HEK293 (cell line): ENCODE measurements at regions not wholly inside any gene's neighbourhood (a gene's known extent, or its start where the extent isn't known, plus 50 kb on each side); places are given as distances from the start of the nearest gene placed in this dataset.
"Not testable (repeated sequence)": the region's sequence is repeated elsewhere in the genome, so short reads cannot be mapped to it uniquely, and the experiment has no call there.

ENCODE experiments used
- CTCF ChIP-seq: fragments of 450-650 bp; formaldehyde crosslinking; IDR thresholded peaks from 2 replicates; pipeline ENCODE4 v1.5.1; 2016; ENCODE audit warnings: missing biosample characterization, missing genetic modification characterization
- GLI4 ChIP-seq: fragments of 450-650 bp; formaldehyde crosslinking; IDR thresholded peaks from 2 replicates; pipeline ENCODE4 v1.5.1; 2016; ENCODE audit warnings: missing biosample characterization, missing genetic modification characterization
- PRDM1 ChIP-seq: fragments of 450-650 bp; formaldehyde crosslinking; IDR thresholded peaks from 2 replicates; pipeline ENCODE4; 2016; ENCODE audit warnings: missing biosample characterization, missing genetic modification characterization
- SETDB1 ChIP-seq: IDR thresholded peaks from one replicate; pipeline ENCODE4 v1.6.1; 2017; ENCODE audit warnings: mild to moderate bottlenecking, low read length, moderate library complexity, mixed read lengths; ENCODE audit not compliant: insufficient read length
- YY1 ChIP-seq: fragments of 450-650 bp; formaldehyde crosslinking; IDR thresholded peaks from 2 replicates; pipeline ENCODE4 v1.5.1; 2018; ENCODE audit warnings: missing biosample characterization, missing genetic modification characterization
- ZBTB6 ChIP-seq: fragments of 450-650 bp; formaldehyde crosslinking; IDR thresholded peaks from 2 replicates; pipeline ENCODE4 v1.5.1; 2017; ENCODE audit warnings: missing biosample characterization, missing genetic modification characterization
- ZNF10 ChIP-seq: fragments of 450-650 bp; formaldehyde crosslinking; IDR thresholded peaks from 2 replicates; pipeline ENCODE4 v1.5.1; 2017; ENCODE audit warnings: missing biosample characterization, missing genetic modification characterization
- ZNF114 ChIP-seq: fragments of 450-650 bp; formaldehyde crosslinking; IDR thresholded peaks from 2 replicates; pipeline ENCODE4 v1.5.0; 2017; ENCODE audit warnings: missing biosample characterization, missing genetic modification characterization
- ZNF221 ChIP-seq: fragments of 450-650 bp; formaldehyde crosslinking; IDR thresholded peaks from 2 replicates; pipeline ENCODE4 v1.5.1; 2017; ENCODE audit warnings: missing biosample characterization, missing genetic modification characterization, borderline replicate concordance
- ZNF274 ChIP-seq, 2 experiments: fragments of 200-500 bp in 1 of 2; fragments of 450-650 bp in 1 of 2; sonication (Bioruptor generic) in 1 of 2; formaldehyde crosslinking in 1 of 2; IDR thresholded peaks; 2 replicates each; pipeline versions ENCODE4 v1.5.1 to v1.6.1; 2014 to 2016; ENCODE audit warnings: borderline replicate concordance in 1 of 2, inconsistent platforms in 1 of 2, low read length in 1 of 2, missing biosample characterization in 1 of 2, missing genetic modification characterization in 1 of 2
- ZNF37A ChIP-seq: fragments of 450-650 bp; IDR thresholded peaks from 2 replicates; pipeline ENCODE4 v1.5.1; 2018; ENCODE audit warnings: missing biosample characterization, missing genetic modification characterization
- ZNF423 ChIP-seq: fragments of 450-650 bp; formaldehyde crosslinking; IDR thresholded peaks from 2 replicates; pipeline ENCODE4 v1.5.1; 2016; ENCODE audit warnings: missing biosample characterization, missing genetic modification characterization
- TF ChIP-seq, protein P1 (sequence below): fragments of 450-650 bp; formaldehyde crosslinking; IDR thresholded peaks from 2 replicates; pipeline ENCODE4 v1.5.1; 2016; ENCODE audit warnings: missing biosample characterization, missing genetic modification characterization
- TF ChIP-seq, protein P2 (sequence below): fragments of 450-650 bp; formaldehyde crosslinking; IDR thresholded peaks from 2 replicates; pipeline ENCODE4 v1.5.1; 2016; ENCODE audit warnings: missing biosample characterization, missing genetic modification characterization, low read depth

GRCh38 chr6:148022279-148022678 lies 320.4 kb upstream of the SASH1 start:
- TF ChIP-seq GLI4 (tag by site-specific recombination); SETDB1; ZNF114 (tag by site-specific recombination); ZNF423; CTCF (tag by site-specific recombination); ZNF37A; ZNF221; PRDM1 (tag by site-specific recombination); YY1 (tag by site-specific recombination); ZNF274 (IDR thresholded peaks at IDR 0.05; ENCODE audit: low read length); ZNF274 (tag by site-specific recombination; IDR thresholded peaks at IDR 0.05; ENCODE audit: borderline replicate concordance); ZBTB6 (tag by site-specific recombination); ZNF10 (tag by site-specific recombination): not testable (repeated sequence)
- TF ChIP-seq, protein P1, sequence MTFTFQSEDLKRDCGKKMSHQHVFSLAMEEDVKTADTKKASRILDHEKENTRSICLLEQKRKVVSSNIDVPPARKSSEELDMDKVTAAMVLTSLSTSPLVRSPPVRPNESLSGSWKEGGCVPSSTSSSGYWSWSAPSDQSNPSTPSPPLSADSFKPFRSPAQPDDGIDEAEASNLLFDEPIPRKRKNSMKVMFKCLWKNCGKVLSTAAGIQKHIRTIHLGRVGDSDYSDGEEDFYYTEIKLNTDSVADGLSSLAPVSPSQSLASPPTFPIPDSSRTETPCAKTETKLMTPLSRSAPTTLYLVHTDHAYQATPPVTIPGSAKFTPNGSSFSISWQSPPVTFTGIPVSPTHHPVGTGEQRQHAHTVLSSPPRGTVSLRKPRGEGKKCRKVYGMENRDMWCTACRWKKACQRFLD (tag by site-specific recombination) = not testable (repeated sequence)
- TF ChIP-seq, protein P2, sequence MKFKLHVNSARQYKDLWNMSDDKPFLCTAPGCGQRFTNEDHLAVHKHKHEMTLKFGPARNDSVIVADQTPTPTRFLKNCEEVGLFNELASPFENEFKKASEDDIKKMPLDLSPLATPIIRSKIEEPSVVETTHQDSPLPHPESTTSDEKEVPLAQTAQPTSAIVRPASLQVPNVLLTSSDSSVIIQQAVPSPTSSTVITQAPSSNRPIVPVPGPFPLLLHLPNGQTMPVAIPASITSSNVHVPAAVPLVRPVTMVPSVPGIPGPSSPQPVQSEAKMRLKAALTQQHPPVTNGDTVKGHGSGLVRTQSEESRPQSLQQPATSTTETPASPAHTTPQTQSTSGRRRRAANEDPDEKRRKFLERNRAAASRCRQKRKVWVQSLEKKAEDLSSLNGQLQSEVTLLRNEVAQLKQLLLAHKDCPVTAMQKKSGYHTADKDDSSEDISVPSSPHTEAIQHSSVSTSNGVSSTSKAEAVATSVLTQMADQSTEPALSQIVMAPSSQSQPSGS (tag by site-specific recombination) = not testable (repeated sequence)
